IPS-NIHi7 (cell line): ENCODE measurements at regions not wholly inside any gene's neighbourhood (a gene's known extent, or its start where the extent isn't known, plus 50 kb on each side); places are given as distances from the start of the nearest gene placed in this dataset.

Experiments
- DNase-seq: peaks from one replicate; pipeline ENCODE4 v3.0.0; 2012; ENCODE audit warnings: mixed read lengths; ENCODE audit errors: extremely low spot score

DNA sequence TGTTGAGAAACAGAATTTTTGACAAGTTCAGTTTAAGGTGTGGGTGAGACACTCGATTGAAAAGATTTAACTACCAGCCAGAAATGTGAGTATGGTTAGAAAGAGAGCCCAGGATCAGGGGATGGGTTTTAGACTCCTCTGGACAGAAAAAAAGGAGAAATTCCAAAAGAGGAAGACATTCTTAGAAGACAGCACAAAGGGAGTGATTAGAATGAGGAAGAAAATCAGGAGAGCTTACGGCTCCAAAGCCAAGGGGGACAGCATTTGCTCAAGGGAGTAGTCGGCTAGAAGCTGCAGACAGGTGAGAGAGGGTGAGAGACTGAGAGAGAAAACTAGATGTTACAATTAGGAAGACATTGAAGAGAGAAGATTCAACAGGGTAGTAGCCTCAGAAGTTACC is 166.1 kb downstream of the ADAMTS15 start:
- no peak for DNase-seq

DNA sequence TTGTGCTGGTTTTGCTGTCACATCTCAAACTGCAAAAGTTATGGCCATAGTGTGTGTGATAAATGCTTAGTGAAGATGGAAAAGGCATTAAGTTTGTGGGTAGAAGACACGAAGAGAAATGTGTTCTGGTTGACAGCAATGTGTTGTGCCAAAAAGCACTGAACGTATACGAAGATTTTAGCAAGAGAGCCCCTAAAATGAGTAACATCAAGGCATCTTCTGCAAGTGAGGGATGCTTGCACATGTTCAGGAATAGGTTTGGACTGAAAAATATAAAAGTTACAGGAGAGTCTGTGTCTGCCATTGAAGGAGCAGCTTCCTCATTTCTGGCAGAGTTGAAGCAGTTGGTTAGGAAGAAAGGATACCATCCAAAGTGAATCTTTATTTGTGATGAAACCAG is 167.1 kb downstream of the ADAMTS15 start:
- DNase-seq: no peak

DNA sequence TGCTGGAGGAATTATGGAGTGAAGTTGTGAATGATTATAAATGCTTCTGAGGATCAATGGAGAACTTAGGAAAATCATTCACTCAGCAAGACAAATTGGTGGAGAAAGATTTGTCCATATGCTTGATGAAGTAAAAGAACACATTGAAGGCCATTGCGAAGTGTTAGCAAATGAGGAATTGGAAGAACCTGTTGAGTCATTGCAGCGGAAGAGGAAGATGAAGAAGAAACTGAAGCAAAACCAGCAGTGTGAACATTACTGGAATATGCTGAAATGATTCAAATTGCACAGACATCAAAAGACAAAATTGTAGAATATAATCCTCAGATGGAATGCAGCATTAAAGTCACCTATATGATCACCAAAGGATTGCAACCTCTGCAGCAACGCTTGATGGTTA is 168.1 kb downstream of the ADAMTS15 start:
- no peak for DNase-seq

DNA sequence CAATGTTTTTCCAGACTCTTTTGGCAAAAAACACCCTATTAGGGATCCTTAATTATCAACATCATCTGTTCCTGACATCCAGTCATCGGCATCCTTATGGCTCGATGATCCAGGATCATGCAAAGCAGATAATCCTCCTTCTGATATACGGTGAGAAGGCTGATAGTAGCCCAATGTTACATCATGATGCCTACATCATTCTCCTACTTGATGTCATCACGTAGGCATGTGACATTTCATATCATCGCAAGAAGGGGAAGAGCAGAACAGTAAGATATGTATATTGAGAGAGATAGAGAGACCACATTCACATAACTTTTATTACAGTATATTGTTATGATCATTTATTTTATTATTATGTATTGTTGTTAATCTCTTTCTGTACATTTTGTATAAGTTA is 168.6 kb downstream of the ADAMTS15 start:
- no peak for DNase-seq

DNA sequence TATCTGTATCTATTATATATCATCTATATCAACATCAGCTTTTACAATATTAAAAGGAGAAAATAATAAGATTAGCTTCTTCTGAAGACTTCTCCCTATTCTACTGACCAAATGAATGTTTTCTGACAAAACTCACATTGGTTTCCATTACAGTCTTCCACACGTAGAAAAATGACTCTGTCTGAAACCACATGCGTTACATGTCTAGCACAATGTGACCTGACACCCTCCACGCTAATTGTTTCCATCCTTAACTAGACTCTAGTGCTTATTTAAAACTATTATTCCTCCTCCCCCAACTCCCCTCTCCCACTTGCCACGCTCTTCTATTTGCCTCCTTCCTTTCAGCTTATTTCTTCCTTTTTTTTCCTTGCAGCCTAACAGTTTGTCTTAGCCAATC is 172.1 kb downstream of the ADAMTS15 start:
- DNase-seq: no peak

DNA sequence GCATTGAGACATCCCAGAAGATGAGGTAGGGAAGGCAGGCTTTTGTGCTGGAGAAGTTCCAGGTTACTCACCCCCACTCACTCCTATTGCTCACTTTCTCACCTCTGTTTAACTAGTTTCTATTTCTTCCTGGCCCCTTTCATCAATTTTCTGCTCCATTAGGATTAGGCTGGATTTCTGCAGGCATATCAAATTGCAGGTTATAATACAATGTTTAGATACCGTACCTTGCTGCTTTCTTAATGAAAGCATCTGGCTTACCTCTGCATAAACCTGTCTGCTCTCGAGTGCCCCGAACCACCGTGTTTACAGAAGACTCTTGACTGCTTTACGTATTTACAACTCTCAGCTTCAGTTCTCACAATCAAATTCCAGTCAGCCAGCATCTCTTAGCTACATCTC is 173.7 kb downstream of the ADAMTS15 start:
- no peak for DNase-seq

DNA sequence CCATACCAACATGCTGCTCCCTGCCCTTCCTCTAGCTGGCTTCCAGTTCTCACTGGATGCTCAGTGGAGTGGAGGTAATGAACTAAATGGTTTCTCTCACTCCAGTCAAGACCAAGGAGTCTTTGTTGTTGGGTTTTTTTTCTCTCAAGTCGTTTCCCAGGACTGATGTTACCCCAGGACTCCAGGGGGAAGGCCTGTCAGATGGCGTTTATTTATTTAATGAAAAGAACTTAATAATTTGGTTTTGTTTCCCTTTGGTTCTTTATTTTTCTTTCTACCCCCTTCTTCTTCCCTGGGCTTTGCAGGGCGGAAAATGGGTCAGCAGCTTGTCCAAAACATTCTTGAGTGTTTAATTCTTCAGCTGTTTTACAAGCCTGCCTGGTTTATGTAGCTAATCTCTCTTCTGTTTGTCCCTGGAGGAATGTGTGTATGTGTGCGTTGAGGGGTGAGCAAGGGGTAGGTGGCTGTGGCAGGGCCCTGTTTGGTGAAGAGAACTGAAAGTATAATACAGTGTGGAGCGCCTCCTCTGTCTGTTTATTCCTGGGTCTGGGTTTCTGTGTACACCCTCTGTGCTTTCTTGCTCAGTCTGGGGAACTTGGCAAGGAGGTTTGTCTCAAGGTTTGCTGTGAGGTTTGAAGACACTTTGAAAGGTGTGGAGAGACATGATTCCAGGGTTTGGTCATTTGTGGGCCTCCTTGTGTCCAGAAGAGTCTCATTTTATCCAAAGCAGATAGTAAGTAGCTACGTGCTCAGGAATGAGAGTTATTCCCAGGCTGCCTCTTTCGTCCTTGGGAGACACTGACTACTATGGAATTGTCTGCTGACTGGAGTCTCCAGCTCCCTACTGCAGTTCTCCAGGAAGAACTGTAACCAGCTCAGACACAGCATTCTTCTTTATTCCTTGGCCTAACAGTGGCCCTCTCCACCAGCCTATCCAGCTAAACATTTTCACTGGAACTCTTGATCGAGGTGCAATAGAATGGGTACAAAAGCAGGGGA is 175.5 kb downstream of the ADAMTS15 start:
- no peak for DNase-seq

DNA sequence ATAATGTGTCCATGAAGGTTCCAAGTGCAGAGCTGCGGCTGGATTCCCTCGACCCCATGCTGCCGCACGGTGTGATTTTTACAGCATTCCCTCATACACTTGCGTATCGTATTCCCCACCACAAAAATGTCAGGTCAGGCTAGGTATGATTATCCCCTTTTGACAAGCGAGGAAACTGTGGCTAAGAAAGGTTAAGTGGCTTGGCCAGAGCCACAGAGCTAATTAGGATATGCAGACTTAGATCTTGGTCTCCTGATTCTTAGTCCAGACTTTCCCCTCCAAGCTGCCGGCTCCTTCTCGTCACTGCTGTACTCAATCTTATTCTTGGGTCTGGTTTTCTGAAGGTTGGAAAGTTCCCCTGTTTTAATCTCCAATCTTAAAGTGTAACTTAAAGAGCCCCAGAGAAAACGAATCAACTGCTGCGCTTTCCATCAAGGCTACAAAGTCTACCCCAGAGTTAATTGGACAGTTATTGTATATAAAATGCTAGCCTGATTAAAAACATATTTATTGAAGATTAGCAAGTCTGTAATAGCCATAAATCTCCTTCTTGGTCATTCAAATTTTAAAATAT is 176.6 kb downstream of the ADAMTS15 start:
- no peak for DNase-seq

DNA sequence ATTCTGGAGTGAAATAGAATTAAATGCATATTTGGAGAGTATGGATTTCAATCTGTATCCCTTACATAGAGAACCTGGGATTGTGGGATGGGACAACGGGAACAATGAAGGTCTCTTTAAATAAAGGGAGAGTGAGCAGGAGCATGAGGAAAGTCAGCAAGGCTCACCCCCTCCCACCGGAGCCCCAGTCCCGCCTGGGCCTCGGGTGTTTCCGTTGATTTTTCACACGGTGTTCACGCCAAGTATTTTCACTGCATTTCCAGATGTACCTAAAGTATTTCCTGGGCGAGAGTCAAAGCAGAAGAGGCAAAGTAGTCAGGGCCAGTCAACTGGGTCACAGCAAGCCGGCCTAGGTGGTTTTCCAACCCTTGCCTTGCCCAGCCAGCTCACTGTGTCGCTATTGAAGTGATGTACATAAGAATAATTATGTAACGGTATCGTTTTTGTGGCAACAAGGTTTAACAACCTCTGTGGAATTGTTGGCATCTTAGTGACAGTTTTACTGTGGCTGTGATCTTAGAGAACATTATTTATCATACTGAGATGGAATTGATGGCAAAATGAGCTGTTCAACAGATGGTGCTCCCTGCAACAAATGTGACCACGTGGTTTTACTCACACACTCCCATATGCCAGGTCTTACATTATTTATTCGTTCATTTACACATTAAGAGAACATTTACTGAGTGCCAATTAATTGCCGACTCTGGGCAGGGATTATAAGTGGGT is 177.3 kb downstream of the ADAMTS15 start:
- DNase-seq: no peak

DNA sequence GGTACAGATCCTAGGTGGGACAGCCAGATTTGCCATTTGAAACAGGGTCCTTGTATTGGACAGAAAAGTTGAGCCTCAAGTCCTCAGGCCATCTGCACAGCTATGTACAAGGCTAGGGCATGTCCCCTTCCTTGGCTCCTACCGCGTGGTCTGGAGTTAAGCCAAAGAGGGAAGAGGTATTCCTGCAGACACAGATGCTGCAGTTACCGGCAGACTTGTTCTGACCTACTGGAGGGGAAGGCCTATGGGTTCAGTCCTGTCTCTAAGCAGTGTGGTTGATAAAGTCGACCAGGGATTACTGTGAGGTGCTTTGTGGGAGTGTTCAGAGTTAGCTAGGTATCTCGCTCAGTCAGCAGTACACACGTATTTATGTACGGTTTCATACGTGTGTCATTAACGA is 180.6 kb downstream of the ADAMTS15 start:
- no peak for DNase-seq

DNA sequence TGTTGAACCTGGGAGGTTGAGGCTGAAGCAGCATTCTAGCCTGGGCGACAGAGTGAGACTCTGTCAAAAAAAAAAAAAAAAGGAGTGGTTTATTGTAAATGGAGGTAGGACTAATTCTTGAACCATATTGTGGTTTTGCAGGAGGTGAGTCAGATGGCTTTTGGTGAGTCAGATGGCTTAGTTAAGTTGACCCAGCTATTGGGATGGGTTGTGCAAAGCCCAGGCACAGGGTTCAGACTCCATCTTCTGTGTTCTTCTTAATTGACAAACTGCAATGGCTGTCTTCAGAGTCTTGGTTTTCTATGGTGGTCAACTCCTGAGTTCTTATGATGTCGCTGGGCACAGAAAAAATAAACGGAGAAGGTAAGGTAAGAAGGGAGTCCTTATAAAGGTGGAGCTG is 182.7 kb downstream of the ADAMTS15 start:
- DNase-seq: no peak

DNA sequence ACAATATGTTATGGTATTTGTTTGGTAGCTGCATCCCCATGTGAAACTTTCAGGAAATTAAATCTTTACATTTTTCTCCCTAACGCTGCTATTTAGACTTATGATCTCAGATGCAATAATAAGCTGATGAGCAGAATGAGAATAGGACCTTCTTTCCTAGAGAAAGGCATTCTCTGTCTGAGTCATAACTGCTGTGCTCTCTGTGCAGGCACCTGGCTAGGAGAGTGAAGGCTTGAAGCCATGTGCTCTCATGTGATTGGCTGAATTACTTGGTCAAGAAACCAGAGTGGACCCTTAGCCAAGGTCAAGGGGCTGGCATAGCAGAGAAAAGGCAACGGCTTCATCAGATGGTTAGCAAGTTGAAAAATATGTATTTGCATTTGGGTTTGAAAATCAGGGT is 185.0 kb downstream of the ADAMTS15 start:
- DNase-seq: no peak

DNA sequence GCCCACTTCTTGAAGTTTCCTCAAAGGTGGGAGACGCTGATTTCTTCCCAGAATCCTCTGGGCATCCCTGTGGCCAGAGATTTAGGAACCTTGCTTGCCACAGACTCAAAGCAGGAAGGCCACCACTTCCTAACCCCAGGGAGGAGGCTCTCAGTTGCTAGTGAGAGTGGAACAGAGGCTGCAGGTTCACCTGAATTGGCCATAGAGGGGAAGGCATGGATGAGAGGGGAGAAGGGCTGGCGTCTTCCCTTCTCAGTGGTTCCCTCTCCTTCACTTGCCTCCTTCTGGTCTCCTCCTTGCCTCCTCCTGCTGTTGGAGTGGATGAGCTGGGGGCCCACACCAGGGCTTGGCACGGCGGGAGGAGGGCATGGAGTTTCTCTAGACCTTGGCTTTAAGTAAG is 185.7 kb downstream of the ADAMTS15 start:
- DNase-seq: no peak

DNA sequence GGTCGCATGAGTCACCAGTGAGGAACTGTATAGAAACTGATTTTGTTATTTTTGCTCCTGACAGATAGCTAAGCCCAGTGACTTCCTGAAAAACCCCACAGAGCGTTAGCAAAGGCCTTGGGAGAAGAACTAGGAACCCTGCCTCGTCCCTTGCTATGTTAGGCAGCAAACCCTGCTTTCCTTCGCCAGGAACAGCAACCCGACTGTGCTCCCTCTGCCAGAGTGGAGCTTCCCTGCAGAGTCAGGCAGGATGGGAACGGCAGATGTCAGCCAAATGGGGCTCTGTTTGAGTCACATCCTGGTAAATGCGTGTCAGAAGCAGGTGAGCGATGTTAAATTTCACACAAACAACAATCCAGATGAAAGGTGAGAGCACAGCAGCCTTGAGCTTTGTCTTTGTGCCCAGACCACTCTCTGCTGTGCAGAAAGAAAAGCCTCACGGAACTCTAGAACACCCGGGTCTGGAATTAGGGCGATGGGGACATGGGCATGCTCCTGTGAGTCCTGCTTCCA is 186.6 kb downstream of the ADAMTS15 start:
- DNase-seq: peak; percentile 39

DNA sequence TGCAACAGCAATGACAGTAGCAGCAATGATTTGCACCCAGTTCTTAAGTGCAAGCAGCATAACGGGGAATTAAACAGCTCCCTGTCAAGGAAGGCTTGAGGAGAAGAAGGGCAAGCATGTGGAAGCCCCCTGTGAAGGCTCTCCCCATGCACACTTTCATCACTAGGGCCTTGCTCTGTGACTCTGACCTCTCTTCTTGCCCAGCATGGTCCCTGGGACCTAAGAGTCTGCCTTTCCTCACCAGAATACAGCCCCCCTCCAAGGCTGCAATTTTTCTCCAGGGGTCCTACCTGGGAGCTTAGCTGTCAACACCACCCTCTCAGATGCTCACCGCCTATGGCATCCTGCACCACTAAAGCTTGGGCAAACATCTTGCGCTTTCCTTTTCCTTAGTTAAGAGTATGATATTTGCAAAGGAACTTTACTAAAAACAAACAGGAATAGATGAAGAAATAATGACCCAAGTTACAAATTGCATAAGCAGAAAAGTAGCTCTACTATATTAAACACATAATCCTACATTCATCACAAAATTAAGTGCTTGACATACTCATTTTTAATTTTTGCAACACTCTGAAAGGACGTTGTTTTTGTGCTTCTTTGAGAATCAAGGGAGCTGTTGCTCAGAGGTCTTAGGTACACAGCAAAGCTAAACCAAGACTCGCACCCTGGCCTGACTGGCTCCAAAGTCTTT is 187.6 kb downstream of the ADAMTS15 start:
- DNase-seq: no peak

DNA sequence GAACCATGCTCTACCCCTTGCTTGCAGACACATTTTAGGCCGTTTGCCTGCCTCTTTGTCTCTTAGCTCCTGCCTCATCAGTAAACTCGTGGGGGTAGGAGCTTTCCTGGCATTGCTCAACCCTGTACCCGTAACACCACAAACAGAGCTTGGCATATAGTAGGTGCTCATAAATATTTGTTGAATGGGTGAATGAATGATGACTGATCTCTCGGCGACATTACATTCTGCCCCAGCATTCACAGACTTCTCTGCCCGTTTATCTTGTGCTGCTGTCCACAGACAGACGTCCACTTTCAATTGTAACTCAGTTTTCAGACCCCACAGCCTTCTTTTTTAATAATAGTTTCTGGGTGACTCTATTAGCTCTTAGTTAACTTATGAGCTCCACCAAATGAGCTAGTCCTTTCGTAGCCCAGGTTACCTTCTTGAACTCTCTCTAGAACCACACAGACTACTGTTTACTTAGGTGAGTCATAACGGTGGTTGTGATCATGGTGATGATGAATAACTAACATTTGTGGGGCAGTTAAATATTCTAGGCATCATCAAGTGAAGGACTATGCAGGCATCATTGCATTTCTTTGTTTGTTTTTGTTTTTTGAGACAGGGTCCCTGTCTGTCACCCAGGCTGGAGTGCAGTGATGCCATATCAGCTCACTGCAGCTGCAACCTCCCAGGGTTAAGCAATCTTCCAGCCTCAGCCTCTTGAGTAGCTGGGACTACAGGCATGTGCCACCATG is 188.4 kb downstream of the ADAMTS15 start:
- DNase-seq: no peak

DNA sequence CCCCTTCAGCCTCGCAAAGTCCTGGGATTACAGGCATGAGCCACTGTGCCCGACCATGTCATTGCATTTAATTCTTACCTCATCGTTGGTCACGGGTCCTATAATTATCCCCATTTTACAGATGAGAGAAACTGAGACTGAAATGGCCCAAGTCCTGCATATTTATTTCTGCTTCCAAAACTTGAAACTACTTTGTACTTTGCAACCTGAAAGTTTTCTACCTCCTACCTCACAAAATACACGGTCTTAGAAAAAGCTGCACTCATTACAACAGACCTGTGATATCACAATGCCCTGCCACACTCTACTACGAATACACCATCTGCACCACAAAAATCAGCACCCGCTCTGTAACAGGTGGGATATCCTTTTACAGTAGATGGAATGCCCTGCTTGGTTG is 189.1 kb downstream of the ADAMTS15 start:
- DNase-seq: no peak

DNA sequence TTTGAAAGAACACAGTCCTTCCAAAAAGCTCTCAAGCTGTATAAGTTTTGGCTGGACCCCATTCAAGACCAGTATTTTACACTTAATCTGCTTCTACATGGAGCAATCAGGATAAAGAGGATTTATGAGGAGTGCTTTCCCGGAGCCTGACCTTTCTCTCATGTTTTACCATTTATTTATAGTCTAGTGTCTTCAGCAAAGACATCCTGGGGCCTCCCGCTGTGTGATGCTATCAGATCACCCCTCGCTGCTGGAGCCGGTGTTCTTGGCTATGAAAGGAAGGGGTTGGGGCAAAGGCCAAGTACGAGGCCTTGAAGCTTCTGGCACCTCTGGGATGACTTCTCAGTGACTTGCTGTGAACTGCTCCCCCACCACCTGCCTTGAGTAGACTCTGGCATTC is 189.6 kb downstream of the ADAMTS15 start:
- no peak for DNase-seq

DNA sequence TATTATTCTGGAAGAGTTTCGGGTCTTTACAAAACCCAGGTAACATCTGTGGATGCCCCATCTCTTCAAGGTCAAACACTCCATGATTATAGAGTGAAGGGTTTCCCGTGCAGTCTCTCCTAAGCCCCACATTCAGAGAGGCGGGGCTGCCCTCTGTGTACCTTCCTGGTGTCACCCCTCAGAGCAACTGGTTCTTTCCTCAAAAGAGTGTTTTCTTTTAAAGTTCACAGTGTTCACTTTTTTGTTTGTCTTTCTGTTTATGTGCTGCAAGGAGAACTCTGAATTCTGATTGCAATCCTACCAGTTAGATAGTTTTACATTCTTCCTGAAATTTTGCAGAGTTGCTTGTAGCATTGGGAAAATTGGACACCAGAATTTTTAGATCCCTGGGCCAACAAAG is 190.2 kb downstream of the ADAMTS15 start:
- no peak for DNase-seq

DNA sequence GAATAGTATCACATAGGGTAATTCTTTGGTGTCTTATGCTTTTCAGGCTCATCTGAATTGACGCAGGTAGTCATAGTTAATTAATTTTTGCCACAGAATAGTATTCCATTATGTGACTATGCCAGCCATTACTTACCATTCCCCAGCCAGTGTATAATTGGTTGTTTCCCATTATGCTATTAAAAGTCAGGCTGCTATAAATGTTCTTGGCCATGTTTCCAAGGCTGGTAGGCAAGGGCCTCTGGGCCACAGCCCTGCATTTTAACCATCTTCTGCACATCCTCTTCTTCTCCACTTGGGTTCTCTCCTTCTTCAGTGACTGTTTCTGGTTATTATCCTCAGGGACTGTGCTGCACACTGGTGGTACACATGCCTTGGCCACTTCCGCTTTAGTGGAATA is 190.9 kb downstream of the ADAMTS15 start:
- DNase-seq: no peak

DNA sequence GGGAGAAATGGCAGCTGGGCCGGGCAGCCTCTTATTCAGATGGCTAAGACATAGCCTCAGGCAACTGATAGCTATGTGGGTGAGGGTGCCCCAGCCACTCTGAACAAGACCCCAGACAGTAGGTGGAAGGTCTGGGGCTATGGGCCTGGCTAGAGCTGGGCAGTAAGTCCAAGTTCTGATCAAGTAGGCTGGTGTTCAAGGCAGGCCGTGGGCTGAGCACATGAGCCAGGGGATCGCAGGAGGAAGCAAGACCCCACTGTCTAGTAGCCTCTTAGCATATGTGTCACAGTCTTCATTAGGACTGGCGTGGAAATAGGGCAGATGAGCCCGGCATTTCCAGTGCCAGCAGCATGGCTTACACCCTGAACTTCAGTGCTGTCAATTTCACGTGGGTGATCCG is 192.1 kb downstream of the ADAMTS15 start:
- no peak for DNase-seq
